Activated T-cell treated with anti-CD3 and anti-CD28 coated beads for 24 hours (primary cell): ENCODE measurements at regions not wholly inside any gene's neighbourhood (a gene's known extent, or its start where the extent isn't known, plus 50 kb on each side); places are given as distances from the start of the nearest gene placed in this dataset.

Experiments
- DNase-seq: peaks from one replicate; pipeline ENCODE4 v3.0.0-alpha.2; 2020; ENCODE audit warnings: low read depth

DNA sequence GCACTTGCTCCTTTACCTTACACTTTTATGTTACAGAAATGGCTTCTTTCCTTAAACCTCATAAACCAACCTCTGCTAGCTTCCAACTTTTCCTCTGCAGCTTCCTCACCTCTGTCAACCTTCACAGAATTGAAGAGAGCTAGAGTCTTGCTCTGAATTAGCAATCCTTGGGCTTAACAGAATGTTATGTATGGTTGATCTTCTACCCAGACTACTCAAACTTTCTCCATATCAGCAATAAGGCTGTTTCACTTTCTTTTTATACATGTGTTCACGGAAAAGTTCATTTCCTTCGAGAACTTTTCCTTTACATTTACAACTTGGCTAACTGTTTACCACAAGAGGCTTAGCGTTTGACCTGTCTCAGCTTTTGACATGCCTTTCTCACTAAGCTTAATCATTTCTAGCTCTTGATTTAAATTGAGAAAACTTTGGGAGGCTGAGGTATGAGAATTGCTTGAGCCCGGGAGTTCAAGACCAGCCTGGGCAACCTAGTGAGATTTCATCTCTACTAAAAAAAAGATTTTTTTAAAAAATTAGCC lies 207.3 kb downstream of the BMP7 start:
- no peak for DNase-seq

DNA sequence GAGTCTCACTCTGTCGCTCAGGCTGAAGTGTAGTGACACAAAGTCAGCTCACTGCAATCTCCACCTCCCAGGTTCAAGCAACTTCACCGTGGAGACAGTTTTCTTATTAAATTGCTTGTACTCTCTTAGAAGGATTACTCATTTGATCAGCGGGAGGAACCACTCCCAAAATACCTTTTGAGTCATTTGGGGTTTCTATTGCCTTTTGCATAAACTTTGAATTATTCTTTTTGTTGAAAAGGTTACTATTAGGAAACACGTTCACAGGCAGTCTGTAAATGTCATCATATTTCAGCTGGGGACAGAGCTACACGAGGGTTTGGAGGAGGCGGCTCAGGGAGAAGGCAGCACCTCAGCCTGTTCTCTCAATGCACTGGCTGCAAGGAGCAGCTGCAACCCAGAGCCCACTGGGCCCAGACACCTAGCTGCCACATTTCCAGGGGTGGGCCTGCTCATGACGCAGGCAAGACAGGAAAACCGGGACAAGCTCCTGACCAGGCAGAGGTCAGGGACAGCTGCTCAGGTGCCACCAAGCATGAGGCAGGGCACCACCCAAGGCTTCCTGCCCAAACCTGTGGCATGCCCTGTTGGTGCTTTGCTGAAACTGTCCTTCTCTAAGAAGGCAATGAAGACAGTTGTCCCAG lies 205.9 kb downstream of the BMP7 start:
- DNase-seq: no peak

DNA sequence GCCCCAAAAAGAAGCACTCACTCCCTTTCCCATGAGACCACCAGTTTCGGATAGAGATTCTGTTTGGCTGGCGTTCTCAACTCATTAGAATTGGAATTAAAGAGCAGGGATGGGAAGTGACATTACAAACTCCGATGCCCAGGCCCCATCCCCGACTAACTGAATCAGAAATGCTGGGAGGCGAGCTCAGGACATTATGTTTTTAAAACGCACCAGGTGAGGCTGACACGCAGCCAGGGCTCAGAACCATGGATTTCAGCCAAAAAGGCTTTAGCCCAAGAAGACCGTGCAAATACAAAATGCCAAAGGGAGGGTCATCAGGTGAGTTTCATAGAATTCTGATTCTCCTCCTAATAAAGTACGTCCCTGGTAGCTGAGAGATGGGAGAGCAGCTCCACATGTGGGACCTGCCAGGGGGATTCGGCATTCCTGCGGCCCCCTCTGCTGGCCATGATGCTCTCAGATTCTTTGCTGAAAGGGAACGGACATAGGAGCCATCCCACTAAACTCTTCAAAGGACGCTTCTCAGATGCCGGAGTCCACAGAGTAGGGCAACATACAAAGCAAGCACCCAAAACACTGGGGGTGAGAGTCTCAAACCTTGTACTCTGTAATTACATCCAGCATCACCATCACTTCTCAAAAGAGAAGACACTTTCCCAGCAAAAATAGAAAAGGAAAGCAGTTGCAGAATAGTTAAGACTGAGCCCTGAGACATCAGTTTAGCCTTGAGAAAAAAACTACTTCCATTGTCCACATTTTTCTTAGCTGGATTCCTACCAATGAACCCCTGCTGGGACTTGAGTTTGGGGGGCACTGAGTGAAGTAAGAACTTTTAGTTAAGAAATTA lies 205.2 kb downstream of the BMP7 start:
- no peak for DNase-seq

GRCh38 chr20:57062241-57062640 lies 204.2 kb downstream of the BMP7 start:
- no peak for DNase-seq

DNA sequence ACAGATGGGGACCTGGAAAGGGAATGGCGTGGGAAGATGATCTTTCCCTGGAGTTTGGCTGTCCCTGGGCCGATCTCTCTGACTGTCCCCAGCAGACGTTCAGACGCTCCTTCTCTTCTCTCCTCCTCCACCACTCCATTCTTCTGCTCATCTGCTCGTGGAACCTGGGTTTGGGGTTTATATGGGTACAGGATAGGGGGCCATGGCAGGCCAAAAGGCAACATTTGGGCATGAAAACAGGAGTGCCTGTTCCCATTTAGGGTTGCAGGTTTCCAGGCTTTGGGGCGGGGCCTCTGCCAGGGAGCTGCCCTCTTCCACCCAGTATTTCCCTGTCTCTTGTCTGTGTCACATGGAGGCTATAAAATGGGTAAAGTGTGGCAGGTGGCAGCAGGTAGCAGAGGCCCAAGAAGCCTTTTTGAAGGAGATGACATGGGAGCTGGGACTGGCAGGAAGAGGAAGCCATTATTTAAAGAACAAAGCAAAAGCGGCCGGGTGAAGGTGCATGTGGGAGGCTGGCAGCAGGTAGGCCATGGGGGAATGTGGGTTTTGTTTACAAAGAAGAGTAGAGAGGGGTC lies 203.7 kb downstream of the BMP7 start:
- DNase-seq: no peak

- no peak for DNase-seq
These were observed 201.6 kb downstream of the BMP7 start for GRCh38 chr20:57064836-57065235.

DNA sequence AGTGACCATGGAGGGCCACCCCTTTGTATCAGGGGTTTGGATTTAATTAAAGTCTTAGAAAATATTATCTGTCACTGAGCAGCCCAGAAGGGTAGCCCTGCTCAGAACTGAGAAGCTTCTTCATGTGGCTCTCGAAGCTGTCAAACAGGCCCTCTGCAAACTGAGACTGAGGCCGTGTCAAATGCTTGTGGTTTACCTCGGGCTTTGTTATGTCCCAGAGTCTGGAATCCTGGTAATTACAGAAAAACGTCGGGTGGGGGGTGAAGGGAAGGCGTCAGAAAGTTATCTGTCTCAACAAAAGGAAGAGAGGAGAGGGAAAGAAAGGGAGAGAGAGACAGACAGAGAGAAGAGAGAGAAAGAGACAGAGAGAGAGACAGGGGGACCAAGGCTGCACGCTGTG lies 200.8 kb downstream of the BMP7 start:
- no peak for DNase-seq

GRCh38 chr20:57066126-57066900 lies 200.1 kb downstream of the BMP7 start:
- no peak for DNase-seq

DNA sequence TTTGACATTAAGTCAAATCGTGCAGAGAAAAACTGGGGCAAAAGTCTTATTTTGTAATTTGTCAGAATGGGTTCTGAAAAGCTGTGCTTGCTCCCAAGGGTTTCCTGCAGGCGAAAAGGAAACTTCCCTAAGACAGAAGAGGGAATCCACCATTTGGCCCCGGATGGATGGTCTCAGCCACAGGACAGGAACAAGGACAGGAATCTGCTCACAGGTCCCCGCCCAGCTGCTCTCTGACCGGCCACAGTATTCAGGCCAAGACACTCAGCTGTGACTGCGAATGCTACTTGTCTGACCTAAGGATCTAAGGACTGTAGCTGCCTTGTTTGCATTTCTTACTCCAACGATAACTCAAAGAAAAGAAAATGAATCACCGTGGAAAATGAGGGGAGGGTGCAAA lies 197.0 kb downstream of the BMP7 start:
- no peak for DNase-seq

DNA sequence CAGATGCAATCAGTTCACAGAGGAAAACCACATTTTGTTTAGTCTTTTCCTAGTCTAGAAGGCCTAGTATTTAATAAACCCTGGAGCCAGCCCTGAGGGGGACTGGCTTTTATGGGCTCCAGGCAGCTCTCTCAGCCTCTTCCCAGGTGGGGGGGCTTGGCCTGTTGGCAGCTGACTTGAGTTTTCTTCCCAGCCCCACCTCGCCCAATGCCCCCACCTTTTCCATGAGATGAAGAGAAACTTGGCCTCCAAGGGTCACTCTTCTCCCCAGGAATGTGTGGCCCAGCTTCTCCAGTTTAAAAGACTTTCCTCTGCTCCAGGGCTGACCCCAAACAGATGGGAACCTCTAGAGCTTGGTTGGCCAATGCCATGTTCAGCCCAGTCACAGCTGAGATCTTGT lies 196.1 kb downstream of the BMP7 start:
- no peak for DNase-seq

- no peak for DNase-seq
These were observed 195.1 kb downstream of the BMP7 start for GRCh38 chr20:57071283-57071731.

GRCh38 chr20:57071954-57072583 lies 194.4 kb downstream of the BMP7 start:
- no peak for DNase-seq

DNA sequence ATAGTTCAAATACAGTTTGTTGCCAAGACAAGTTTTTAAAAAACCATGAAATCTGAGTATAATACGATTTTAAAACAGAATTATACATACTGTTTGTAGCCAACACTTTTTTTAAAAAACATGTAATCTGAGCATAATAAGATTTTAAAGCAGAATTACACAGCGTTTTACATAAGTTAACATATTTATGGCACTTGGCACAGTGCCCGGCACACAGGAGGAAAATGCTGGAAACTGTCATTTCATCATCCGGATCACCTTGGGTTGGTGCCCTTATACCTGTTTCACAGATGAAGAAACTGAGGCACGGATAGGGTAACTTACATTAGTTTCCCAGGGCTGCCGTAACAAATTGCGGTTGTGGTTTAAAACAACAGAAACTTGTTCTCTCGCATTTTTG lies 193.0 kb downstream of the BMP7 start:
- no peak for DNase-seq

DNA sequence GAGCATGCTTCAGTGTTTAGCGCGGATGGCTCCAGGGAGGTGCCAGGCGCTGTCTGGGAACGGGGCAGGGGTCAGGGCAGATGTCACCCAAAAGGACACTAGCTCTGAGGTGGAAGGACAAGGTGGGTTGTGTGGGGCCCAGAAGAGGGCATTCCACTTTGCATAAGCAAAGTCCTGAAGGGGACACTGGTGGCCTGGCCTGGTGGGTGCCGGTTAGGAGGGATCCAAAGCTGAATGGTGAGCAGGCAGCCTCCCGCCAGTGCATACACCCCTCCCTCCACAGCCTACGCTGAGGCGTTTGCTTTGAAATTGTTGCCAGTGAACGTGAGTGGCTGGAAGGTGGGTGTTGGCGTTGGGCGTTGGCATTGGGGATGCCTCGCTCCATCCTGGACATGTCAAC lies 192.1 kb downstream of the BMP7 start:
- no peak for DNase-seq

GRCh38 chr20:57075181-57075580 lies 191.3 kb downstream of the BMP7 start:
- no peak for DNase-seq

- no peak for DNase-seq
These were observed 190.8 kb downstream of the BMP7 start for GRCh38 chr20:57075603-57076002.

DNA sequence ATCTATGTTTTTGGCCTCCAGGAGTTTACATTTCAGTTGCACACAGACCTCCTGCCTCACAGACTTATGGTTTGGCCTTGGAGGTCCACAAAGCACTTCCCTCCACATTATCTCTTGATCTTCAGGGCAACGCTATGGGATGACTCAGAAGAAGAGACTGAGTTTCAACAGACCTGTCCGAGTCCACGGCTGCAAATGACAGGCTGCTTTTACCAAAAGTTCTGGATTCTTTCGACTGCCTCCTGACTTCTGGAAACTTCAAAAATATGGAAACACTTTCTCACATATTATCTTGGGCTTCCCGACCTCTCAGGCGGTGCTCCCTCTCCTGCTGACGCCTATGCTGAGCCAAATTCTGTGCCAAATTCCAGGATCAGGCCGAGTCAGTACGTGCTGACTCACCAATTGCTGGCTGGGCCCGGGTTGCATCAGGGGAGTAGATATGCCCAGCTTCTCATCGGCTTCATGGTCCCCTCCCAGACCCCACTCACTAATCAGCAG lies 190.2 kb downstream of the BMP7 start:
- DNase-seq: no peak

DNA sequence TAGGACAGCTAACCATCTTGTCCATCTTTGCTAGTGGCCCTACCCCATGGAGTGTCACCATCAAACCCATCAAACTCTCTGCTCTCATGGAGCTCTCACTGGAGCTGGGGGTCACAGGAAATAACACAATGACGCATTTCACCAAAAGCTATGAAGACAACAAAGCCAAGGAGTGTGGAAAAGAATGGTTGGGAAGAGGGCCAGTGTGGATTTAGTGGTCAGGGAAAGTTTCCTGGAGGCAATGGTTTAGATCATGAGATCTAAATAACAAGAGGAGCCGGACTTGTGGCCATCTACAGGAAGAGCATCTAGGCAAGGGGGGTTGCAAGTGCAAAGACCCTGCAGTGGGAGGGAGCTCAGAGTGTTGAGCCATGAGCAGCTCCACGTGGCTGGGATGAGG lies 189.5 kb downstream of the BMP7 start:
- no peak for DNase-seq

- DNase-seq: no peak
These were observed 188.3 kb downstream of the BMP7 start for GRCh38 chr20:57078116-57078515.

GRCh38 chr20:57079031-57080005 lies 187.1 kb downstream of the BMP7 start:
- DNase-seq: no peak
